Type B pancreatic cell (in vitro differentiated cells): ENCODE measurements at regions not wholly inside any gene's neighbourhood (a gene's known extent, or its start where the extent isn't known, plus 50 kb on each side); places are given as distances from the start of the nearest gene placed in this dataset.

Experiments used
- DNase-seq: peaks from one replicate; pipeline ENCODE4 v3.0.0; 2021; ENCODE audit warnings: mixed read lengths; ENCODE audit not compliant: unreplicated experiment; ENCODE audit errors: extremely low spot score
- H3K27ac Mint-ChIP-seq: 2 replicates; pipeline ENCODE4 v1.8.0; 2021; ENCODE audit warnings: mild to moderate bottlenecking, mixed read lengths
- H3K27me3 Mint-ChIP-seq: 2 replicates; pipeline ENCODE4 v1.8.0; 2021; ENCODE audit warnings: mixed read lengths
- H3K36me3 Mint-ChIP-seq: 2 replicates; pipeline ENCODE4 v1.8.0; 2021; ENCODE audit warnings: mixed read lengths
- H3K4me1 Mint-ChIP-seq: one replicate; pipeline ENCODE4 v1.8.0; 2021; ENCODE audit warnings: mixed read lengths; ENCODE audit not compliant: unreplicated experiment
- H3K4me3 Mint-ChIP-seq: 2 replicates; pipeline ENCODE4 v1.8.0; 2021; ENCODE audit warnings: mild to moderate bottlenecking, mixed read lengths
- H3K9me3 Mint-ChIP-seq: 2 replicates; pipeline ENCODE4 v1.8.0; 2021; ENCODE audit warnings: mixed read lengths
- TF ChIP-seq, protein P1 (sequence below): fragments of 200-600 bp; sonication (generic); conservative IDR thresholded peaks from 2 replicates; pipeline ENCODE4 v1.5.0; 2021; ENCODE audit warnings: antibody characterized with exemption, mild to moderate bottlenecking

- Mint-ChIP-seq H3K4me3 (no peak overlapping the region), H3K36me3 (no peaks in the 10 kb centered on the region), H3K4me1 (no peaks in the 10 kb centered on the region), H3K27ac (no peak overlapping the region), H3K9me3 (no peaks in the 10 kb centered on the region), H3K27me3 (no peaks in the 10 kb centered on the region)
- no peak for DNase-seq
- TF ChIP-seq, protein P1, sequence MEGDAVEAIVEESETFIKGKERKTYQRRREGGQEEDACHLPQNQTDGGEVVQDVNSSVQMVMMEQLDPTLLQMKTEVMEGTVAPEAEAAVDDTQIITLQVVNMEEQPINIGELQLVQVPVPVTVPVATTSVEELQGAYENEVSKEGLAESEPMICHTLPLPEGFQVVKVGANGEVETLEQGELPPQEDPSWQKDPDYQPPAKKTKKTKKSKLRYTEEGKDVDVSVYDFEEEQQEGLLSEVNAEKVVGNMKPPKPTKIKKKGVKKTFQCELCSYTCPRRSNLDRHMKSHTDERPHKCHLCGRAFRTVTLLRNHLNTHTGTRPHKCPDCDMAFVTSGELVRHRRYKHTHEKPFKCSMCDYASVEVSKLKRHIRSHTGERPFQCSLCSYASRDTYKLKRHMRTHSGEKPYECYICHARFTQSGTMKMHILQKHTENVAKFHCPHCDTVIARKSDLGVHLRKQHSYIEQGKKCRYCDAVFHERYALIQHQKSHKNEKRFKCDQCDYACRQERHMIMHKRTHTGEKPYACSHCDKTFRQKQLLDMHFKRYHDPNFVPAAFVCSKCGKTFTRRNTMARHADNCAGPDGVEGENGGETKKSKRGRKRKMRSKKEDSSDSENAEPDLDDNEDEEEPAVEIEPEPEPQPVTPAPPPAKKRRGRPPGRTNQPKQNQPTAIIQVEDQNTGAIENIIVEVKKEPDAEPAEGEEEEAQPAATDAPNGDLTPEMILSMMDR = no peak
Observed at GRCh38 chr4:125988464-125988863, 673.7 kb downstream of the FAT4 start.

DNA sequence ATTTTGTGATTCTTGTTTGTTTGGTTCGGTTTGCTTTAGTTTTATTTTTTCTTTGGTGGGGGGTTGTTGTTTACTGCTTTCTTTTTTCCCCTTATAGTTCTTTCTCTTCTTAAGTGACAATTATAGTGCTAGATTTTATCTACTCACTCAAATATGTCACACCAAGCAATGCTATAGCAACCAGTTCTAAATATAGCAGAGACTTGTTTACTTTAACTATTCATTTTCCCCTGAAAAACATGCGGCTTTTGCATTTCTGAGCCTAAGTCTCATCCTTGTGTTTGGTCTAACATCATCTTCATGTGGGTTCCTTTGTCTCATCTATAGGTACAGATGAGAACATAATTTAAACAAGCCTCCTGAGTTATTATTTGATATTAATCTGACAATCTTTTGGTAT, 676.6 kb downstream of the FAT4 start:
- Mint-ChIP-seq H3K4me3 (no peak overlapping the region), H3K27ac (no peak overlapping the region), H3K9me3 (no peaks in the 10 kb centered on the region), H3K36me3 (no peaks in the 10 kb centered on the region), H3K4me1 (no peaks in the 10 kb centered on the region), H3K27me3 (peaks cover 3% of the 10 kb centered on the region)
- TF ChIP-seq, protein P1 = no peak
- no peak for DNase-seq

- Mint-ChIP-seq H3K27ac (no peak overlapping the region), H3K36me3 (no peaks in the 10 kb centered on the region), H3K4me1 (no peaks in the 10 kb centered on the region), H3K9me3 (no peaks in the 10 kb centered on the region), H3K4me3 (no peak overlapping the region), H3K27me3 (peaks cover 3% of the 10 kb centered on the region)
- TF ChIP-seq, protein P1 = no peak
- DNase-seq = no peak
Observed at GRCh38 chr4:125992891-125993290, 678.1 kb downstream of the FAT4 start.

- Mint-ChIP-seq H3K27me3 (peaks cover 3% of the 10 kb centered on the region), H3K27ac (no peak overlapping the region), H3K4me3 (no peak overlapping the region), H3K36me3 (no peaks in the 10 kb centered on the region), H3K4me1 (no peaks in the 10 kb centered on the region), H3K9me3 (no peaks in the 10 kb centered on the region)
- no peak for DNase-seq
- TF ChIP-seq, protein P1 = no peak
Observed at GRCh38 chr4:125994024-125994423, 679.3 kb downstream of the FAT4 start.

DNA sequence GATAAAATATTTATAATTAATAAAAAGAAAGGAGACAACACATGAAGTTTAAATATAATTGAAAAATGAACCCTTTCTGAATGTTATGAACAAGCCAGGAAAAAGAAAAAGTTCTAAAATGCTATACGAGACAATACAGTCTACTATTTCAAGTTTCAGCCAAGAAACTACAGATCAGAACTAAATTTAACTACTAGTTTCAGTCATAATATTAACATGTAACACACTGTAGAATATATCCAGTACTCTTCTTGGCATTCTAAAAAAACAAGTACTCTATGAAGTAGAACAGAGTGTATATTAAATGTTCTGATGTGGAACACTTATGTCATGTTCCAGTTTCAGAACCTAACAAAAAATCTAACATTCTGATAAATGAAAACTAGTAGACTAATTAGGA, 679.7 kb downstream of the FAT4 start:
- H3K4me3 Mint-ChIP-seq = no peak overlapping the region
- no peaks in the 10 kb centered on the region for H3K36me3 Mint-ChIP-seq
- H3K9me3 Mint-ChIP-seq = no peaks in the 10 kb centered on the region
- H3K4me1 Mint-ChIP-seq = no peaks in the 10 kb centered on the region
- TF ChIP-seq, protein P1 = no peak
- DNase-seq = no peak
- no peak overlapping the region for H3K27ac Mint-ChIP-seq
- peaks cover 3% of the 10 kb centered on the region for H3K27me3 Mint-ChIP-seq

DNA sequence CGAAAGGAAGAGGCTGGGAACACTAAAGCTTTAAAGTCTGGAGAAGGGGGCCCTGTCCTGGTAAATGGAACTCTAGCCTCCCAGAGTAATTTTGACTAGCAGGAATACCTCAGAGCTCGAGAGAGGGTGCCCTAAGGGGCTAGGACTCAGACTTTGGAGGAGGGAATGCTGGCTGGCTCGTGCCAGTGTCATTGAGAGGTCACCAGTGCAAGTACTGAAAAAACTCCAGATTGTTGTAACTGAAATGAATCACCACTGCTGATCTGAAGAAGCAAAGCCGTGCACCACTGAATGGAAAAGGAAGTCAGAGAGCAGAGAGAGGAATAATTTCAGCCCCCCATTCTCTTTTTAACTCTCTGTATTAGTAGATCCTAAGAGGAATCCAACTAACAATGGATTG, 690.2 kb downstream of the FAT4 start:
- Mint-ChIP-seq H3K27ac (no peak overlapping the region), H3K4me1 (peaks cover 12% of the 10 kb centered on the region), H3K36me3 (no peaks in the 10 kb centered on the region), H3K27me3 (no peaks in the 10 kb centered on the region), H3K9me3 (peaks cover under 1% of the 10 kb centered on the region), H3K4me3 (no peak overlapping the region)
- TF ChIP-seq, protein P1 = no peak
- DNase-seq = no peak
